ENCODE measurements at regions not wholly inside any gene's neighbourhood (a gene's known extent, or its start where the extent isn't known, plus 50 kb on each side); places are given as distances from the start of the nearest gene placed in this dataset.

DNA sequence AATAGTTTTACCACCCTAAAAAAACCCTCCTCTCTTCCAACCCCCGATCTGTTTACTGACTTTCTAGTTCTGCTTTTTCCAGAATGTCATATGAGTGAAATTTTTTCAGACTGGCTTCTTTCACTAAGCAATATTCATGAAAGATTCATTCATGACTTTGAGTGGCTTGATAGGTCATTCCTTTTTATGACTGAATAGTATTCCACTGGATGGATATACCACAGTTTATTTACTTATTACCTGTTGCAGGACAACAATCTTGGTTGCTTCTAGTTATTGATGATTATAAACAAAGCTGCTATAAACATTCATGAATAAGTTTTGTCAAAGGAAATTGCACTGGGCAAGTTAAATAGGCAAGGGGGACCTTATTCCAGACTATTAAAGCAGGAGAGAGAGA, 264.2 kb downstream of the UTP18 start:
- DNase-seq (ENCODE audit: insufficient read length, low spot score) (no peak), FAIRE-seq (no peak)
- TF ChIP-seq POLR2A (IDR thresholded peaks at IDR 0.05; ENCODE audit: low read depth, low read length) (no peak), POLR2AphosphoS5 (IDR thresholded peaks at IDR 0.05; ENCODE audit: low read depth, low read length) (no peak), SPI1 (IDR thresholded peaks at IDR 0.05; ENCODE audit: low read depth, low read length) (no peak), TAF1 (IDR thresholded peaks at IDR 0.05; ENCODE audit: low read depth, low read length) (no peak), PAX5 (IDR thresholded peaks at IDR 0.05; ENCODE audit: insufficient read depth, low read length, severe bottlenecking) (no peak)

- no peak for DNase-seq (ENCODE audit: insufficient read length, low spot score)
- no peak for FAIRE-seq
- TF ChIP-seq PAX5 (IDR thresholded peaks at IDR 0.05; ENCODE audit: insufficient read depth, low read length, severe bottlenecking) = no peak
- TF ChIP-seq POU2F2 (IDR thresholded peaks at IDR 0.05; ENCODE audit: low read depth, low read length) = no peak
- no peak for TF ChIP-seq SPI1 (IDR thresholded peaks at IDR 0.05; ENCODE audit: low read depth, low read length)
- TF ChIP-seq POLR2AphosphoS5 (IDR thresholded peaks at IDR 0.05; ENCODE audit: low read depth, low read length) = no peak
- TF ChIP-seq POLR2A (IDR thresholded peaks at IDR 0.05; ENCODE audit: low read depth, low read length) = no peak
- TF ChIP-seq TAF1 (IDR thresholded peaks at IDR 0.05; ENCODE audit: low read depth, low read length) = no peak
Measured at GRCh38 chr17:51526507-51526906, 266.2 kb downstream of the UTP18 start.

DNA sequence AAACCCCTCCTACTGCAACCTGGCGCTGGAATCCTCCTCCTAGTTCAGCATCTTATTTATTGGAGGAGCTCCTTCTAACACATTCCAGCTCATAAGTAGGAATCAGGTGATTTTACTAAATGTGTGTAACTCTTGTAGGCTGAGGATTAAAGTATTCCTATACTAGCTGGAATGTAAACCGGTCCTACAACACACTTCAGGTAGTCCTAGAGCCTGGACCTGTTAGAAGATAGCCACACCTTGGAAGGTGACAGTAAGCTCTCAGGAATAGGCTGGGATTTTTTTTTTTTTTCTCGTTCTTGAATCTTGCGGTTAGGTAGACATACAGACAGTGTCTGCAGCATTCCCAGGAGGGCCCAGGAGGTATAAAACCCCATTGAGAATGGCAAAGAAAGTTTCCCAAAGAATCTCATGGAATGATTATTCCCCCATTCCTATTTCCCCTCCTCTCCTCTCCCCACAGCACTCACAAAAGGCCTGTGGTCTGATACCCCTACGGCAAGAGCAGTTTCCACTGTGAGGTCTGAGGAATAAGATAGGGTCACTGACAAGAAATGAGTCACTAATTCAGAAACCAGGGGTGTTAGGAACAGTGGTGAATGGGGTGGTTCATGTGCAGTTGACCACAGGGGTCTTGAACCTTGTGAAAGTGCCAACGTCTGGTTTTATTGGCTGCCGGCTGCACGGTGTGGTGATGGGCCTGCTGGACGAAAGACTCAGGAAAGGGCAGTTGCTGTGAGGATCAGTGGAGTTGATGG, 267.1 kb downstream of the UTP18 start:
- DNase-seq (ENCODE audit: insufficient read length, low spot score) = no peak
- no peak for TF ChIP-seq PAX5 (IDR thresholded peaks at IDR 0.05; ENCODE audit: insufficient read depth, low read length, severe bottlenecking)
- no peak for TF ChIP-seq POLR2A (IDR thresholded peaks at IDR 0.05; ENCODE audit: low read depth, low read length)
- TF ChIP-seq SPI1 (IDR thresholded peaks at IDR 0.05; ENCODE audit: low read depth, low read length) = no peak
- no peak for TF ChIP-seq POU2F2 (IDR thresholded peaks at IDR 0.05; ENCODE audit: low read depth, low read length)
- TF ChIP-seq TAF1 (IDR thresholded peaks at IDR 0.05; ENCODE audit: low read depth, low read length) = no peak
- TF ChIP-seq POLR2AphosphoS5 (IDR thresholded peaks at IDR 0.05; ENCODE audit: low read depth, low read length) = no peak
- no peak for FAIRE-seq

DNA sequence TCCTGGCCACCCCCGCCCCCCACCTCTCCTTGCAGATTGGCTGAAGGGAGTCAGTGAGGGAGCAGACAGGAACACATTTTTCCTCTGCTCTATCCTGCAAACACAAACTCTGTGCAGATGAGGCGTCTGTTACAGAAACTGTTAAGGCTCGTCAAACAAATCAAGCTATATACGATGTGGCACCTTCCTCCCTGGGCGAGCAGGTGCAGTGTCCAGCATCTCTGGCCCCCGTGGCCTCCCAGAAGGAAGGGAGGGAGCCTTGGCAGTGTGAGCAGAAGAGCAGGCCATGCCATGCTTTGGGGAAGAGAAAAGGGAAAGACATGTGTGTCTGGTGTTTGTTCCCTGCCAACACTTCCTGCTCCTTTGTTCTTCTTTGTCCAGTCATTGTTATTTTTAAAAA, 267.8 kb downstream of the UTP18 start:
- DNase-seq (ENCODE audit: insufficient read length, low spot score) (no peak), FAIRE-seq (no peak)
- TF ChIP-seq POU2F2 (IDR thresholded peaks at IDR 0.05; ENCODE audit: low read depth, low read length) = no peak
- TF ChIP-seq TAF1 (IDR thresholded peaks at IDR 0.05; ENCODE audit: low read depth, low read length) = no peak
- no peak for TF ChIP-seq POLR2A (IDR thresholded peaks at IDR 0.05; ENCODE audit: low read depth, low read length)
- TF ChIP-seq PAX5 (IDR thresholded peaks at IDR 0.05; ENCODE audit: insufficient read depth, low read length, severe bottlenecking) = no peak

DNA sequence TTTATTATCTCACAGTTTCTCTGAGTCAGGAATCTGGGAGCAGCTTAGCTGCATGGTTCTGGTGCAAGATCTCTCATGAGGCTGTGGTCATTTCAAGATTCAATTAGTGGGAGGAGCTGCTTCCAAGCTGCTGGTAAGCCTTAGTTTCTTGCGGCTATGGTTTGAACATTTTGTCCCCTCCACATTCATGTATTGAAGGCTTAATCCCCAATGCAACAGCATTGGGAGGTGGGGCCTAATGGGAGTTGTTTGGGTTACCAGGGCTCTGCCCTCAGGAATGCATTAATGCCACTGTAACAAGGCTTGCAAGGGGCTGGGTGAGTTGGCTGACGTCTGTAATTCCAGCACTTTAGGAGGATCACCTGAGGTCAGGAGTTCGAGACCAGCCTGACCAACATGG, 272.9 kb downstream of the UTP18 start:
- FAIRE-seq (no peak), DNase-seq (ENCODE audit: insufficient read length, low spot score) (no peak)
- TF ChIP-seq POLR2A (IDR thresholded peaks at IDR 0.05; ENCODE audit: low read depth, low read length) = no peak
- TF ChIP-seq TAF1 (IDR thresholded peaks at IDR 0.05; ENCODE audit: low read depth, low read length) = no peak
- no peak for TF ChIP-seq PAX5 (IDR thresholded peaks at IDR 0.05; ENCODE audit: insufficient read depth, low read length, severe bottlenecking)

- TF ChIP-seq SPI1 (IDR thresholded peaks at IDR 0.05; ENCODE audit: low read depth, low read length) = no peak
- no peak for TF ChIP-seq POU2F2 (IDR thresholded peaks at IDR 0.05; ENCODE audit: low read depth, low read length)
- no peak for TF ChIP-seq POLR2AphosphoS5 (IDR thresholded peaks at IDR 0.05; ENCODE audit: low read depth, low read length)
- no peak for TF ChIP-seq POLR2A (IDR thresholded peaks at IDR 0.05; ENCODE audit: low read depth, low read length)
- TF ChIP-seq TAF1 (IDR thresholded peaks at IDR 0.05; ENCODE audit: low read depth, low read length) = no peak
- no peak for TF ChIP-seq PAX5 (IDR thresholded peaks at IDR 0.05; ENCODE audit: insufficient read depth, low read length, severe bottlenecking)
- DNase-seq (ENCODE audit: insufficient read length, low spot score) (no peak), FAIRE-seq (no peak)
Measured at GRCh38 chr17:51533821-51534220, 273.5 kb downstream of the UTP18 start.

- no peak for DNase-seq (ENCODE audit: insufficient read length, low spot score)
- no peak for FAIRE-seq
- no peak for TF ChIP-seq SPI1 (IDR thresholded peaks at IDR 0.05; ENCODE audit: low read depth, low read length)
- no peak for TF ChIP-seq POU2F2 (IDR thresholded peaks at IDR 0.05; ENCODE audit: low read depth, low read length)
- no peak for TF ChIP-seq POLR2A (IDR thresholded peaks at IDR 0.05; ENCODE audit: low read depth, low read length)
- TF ChIP-seq TAF1 (IDR thresholded peaks at IDR 0.05; ENCODE audit: low read depth, low read length) = no peak
- no peak for TF ChIP-seq POLR2AphosphoS5 (IDR thresholded peaks at IDR 0.05; ENCODE audit: low read depth, low read length)
- TF ChIP-seq PAX5 (IDR thresholded peaks at IDR 0.05; ENCODE audit: insufficient read depth, low read length, severe bottlenecking) = no peak
Measured at GRCh38 chr17:51536627-51537026, 276.3 kb downstream of the UTP18 start.

DNA sequence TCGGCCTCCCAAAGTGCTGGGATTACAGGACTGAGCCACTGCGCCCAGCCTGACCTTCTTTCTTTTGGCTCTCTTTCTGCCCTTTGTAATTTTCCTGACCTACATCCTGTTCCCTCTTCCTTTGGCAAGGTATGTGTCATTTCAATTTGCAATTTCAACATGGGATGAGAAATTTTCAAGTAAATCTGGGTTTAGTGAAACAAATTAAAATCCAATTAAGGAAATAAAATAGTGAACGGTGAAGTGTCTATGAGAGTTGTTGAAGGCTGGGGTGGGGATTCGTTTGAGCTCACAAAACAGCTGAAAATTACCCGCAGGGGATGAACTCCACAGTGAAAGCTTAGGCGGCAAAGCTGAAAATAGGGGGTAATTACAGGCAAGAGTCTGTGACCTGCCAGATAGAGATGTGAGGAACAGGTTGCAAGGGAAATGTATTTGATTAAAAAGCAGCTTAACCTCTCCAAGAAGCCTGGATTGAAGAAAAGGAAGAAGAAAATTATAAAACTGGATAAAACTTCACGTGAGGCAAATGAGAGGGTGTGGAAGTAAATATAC, 277.7 kb downstream of the UTP18 start:
- TF ChIP-seq POLR2AphosphoS5 (IDR thresholded peaks at IDR 0.05; ENCODE audit: low read depth, low read length) (no peak), TAF1 (IDR thresholded peaks at IDR 0.05; ENCODE audit: low read depth, low read length) (no peak), PAX5 (IDR thresholded peaks at IDR 0.05; ENCODE audit: insufficient read depth, low read length, severe bottlenecking) (no peak), POLR2A (IDR thresholded peaks at IDR 0.05; ENCODE audit: low read depth, low read length) (no peak), SPI1 (IDR thresholded peaks at IDR 0.05; ENCODE audit: low read depth, low read length) (no peak), POU2F2 (IDR thresholded peaks at IDR 0.05; ENCODE audit: low read depth, low read length) (no peak)
- DNase-seq (ENCODE audit: insufficient read length, low spot score) = no peak
- FAIRE-seq = no peak

DNA sequence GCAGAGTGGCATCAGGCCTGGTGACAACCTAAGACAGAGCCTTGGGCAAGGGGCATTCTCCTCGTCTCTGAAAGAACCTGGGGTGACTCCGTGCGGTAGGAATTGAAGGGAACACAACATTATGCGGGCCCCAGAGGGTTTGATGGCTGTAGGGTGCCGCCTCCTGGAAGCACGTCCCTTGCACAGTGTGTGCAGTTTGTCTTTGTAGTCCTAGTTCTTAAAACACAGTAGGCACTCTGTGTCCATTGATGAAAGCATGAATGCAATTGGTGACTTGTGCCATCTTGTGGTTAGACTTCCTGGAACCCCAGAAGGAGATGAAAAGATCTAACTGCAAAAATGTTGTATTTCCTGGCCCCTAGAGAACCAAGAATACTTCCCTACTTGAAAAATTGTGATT, 279.8 kb downstream of the UTP18 start:
- TF ChIP-seq POLR2AphosphoS5 (IDR thresholded peaks at IDR 0.05; ENCODE audit: low read depth, low read length) (no peak), SPI1 (IDR thresholded peaks at IDR 0.05; ENCODE audit: low read depth, low read length) (no peak), POU2F2 (IDR thresholded peaks at IDR 0.05; ENCODE audit: low read depth, low read length) (no peak), POLR2A (IDR thresholded peaks at IDR 0.05; ENCODE audit: low read depth, low read length) (no peak), PAX5 (IDR thresholded peaks at IDR 0.05; ENCODE audit: insufficient read depth, low read length, severe bottlenecking) (no peak), TAF1 (IDR thresholded peaks at IDR 0.05; ENCODE audit: low read depth, low read length) (no peak)
- DNase-seq (ENCODE audit: insufficient read length, low spot score) (no peak), FAIRE-seq (no peak)

GRCh38 chr17:51541215-51541614, 280.9 kb downstream of the UTP18 start:
- TF ChIP-seq SPI1 (IDR thresholded peaks at IDR 0.05; ENCODE audit: low read depth, low read length) = no peak
- TF ChIP-seq POLR2AphosphoS5 (IDR thresholded peaks at IDR 0.05; ENCODE audit: low read depth, low read length) = no peak
- DNase-seq (ENCODE audit: insufficient read length, low spot score) (no peak), FAIRE-seq (no peak)

Measured in GM12891 (cell line).